Trophoblast cell (in vitro differentiated cells and primary cell): ENCODE measurements at regions not wholly inside any gene's neighbourhood (a gene's known extent, or its start where the extent isn't known, plus 50 kb on each side); places are given as distances from the start of the nearest gene placed in this dataset.

Experiments
- DNase-seq, 2 donors: peaks; one replicate each; pipeline ENCODE4 v3.0.0-alpha.2; 2016
- H2AFZ ChIP-seq: 2 replicates; pipeline ENCODE4 v1.6.1; 2013; ENCODE audit warnings: low read length, moderate library complexity, mild to moderate bottlenecking; ENCODE audit not compliant: insufficient read depth, poor library complexity
- H2AK5ac ChIP-seq: 2 replicates; pipeline ENCODE4 v1.6.1; 2013; ENCODE audit warnings: mild to moderate bottlenecking, low read length
- H2BK120ac ChIP-seq: 2 replicates; pipeline ENCODE4 v1.6.1; 2013; ENCODE audit warnings: low read length, mild to moderate bottlenecking, moderate library complexity; ENCODE audit not compliant: insufficient read depth, poor library complexity
- H2BK12ac ChIP-seq: 2 replicates; pipeline ENCODE4 v1.6.1; 2013; ENCODE audit warnings: mild to moderate bottlenecking, low read length, moderate library complexity
- H2BK5ac ChIP-seq: 2 replicates; pipeline ENCODE4 v1.6.1; 2013; ENCODE audit warnings: low read length, low read depth, moderate library complexity, mild to moderate bottlenecking; ENCODE audit not compliant: poor library complexity
- H3K14ac ChIP-seq: 2 replicates; pipeline ENCODE4 v1.6.1; 2013; ENCODE audit warnings: mild to moderate bottlenecking, low read length
- H3K18ac ChIP-seq: 2 replicates; pipeline ENCODE4 v1.6.1; 2013; ENCODE audit warnings: mild to moderate bottlenecking, low read length
- H3K23ac ChIP-seq: 2 replicates; pipeline ENCODE4 v1.6.1; 2013; ENCODE audit warnings: low read length
- H3K27ac ChIP-seq: 2 replicates; pipeline ENCODE4 v1.5.1; 2013; ENCODE audit warnings: low read depth, mild to moderate bottlenecking, inconsistent platforms, low read length, moderate library complexity
- H3K27me3 ChIP-seq: 2 replicates; pipeline ENCODE4 v1.6.1; 2013; ENCODE audit warnings: inconsistent platforms, mild to moderate bottlenecking, low read length, moderate library complexity; ENCODE audit not compliant: insufficient read depth
- H3K36me3 ChIP-seq, 2 experiments: 1 replicate in 1 of 2; 2 replicates in 1 of 2; pipeline ENCODE4 v1.6.1; 2013; ENCODE audit warnings: low read length in 2 of 2, mild to moderate bottlenecking in 2 of 2, moderate library complexity in 1 of 2; ENCODE audit not compliant: insufficient read depth in 2 of 2, control insufficient read depth in 1 of 2
- H3K4ac ChIP-seq: 2 replicates; pipeline ENCODE4 v1.6.1; 2013; ENCODE audit warnings: low read depth, mild to moderate bottlenecking, low read length, moderate library complexity
- H3K4me1 ChIP-seq, 2 experiments: 1 replicate in 1 of 2; 2 replicates in 1 of 2; pipeline ENCODE4 v1.6.1; 2013; ENCODE audit warnings: low read length in 2 of 2, mild to moderate bottlenecking in 2 of 2, moderate library complexity in 1 of 2; ENCODE audit not compliant: insufficient read depth in 2 of 2, control insufficient read depth in 1 of 2
- H3K4me2 ChIP-seq: 2 replicates; pipeline ENCODE4 v1.6.1; 2013; ENCODE audit warnings: inconsistent platforms, mild to moderate bottlenecking, low read length, moderate library complexity
- H3K4me3 ChIP-seq: 2 replicates; pipeline ENCODE4 v1.5.1; 2013; ENCODE audit warnings: mild to moderate bottlenecking, low read depth, low read length, inconsistent platforms
- H3K79me1 ChIP-seq: one replicate; pipeline ENCODE4 v1.6.1; 2013; ENCODE audit warnings: low read length
- H3K79me2 ChIP-seq: 2 replicates; pipeline ENCODE4 v1.6.1; 2013; ENCODE audit warnings: low read length, mild to moderate bottlenecking; ENCODE audit not compliant: control insufficient read depth, insufficient read depth, poor library complexity
- H3K9ac ChIP-seq: 2 replicates; pipeline ENCODE4 v1.6.1; 2013; ENCODE audit warnings: mild to moderate bottlenecking, low read length
- H3K9me3 ChIP-seq: 2 replicates; pipeline ENCODE4 v1.6.1; 2013; ENCODE audit warnings: low read depth, mild to moderate bottlenecking, control low read depth, inconsistent platforms, low read length; ENCODE audit not compliant: insufficient read depth
- H4K12ac ChIP-seq: 2 replicates; pipeline ENCODE4 v1.6.1; 2013; ENCODE audit warnings: low read depth, mild to moderate bottlenecking, low read length, moderate library complexity
- H4K8ac ChIP-seq: 2 replicates; pipeline ENCODE4 v1.6.1; 2013; ENCODE audit warnings: low read depth, mild to moderate bottlenecking, low read length, moderate library complexity
- H4K91ac ChIP-seq: one replicate; pipeline ENCODE4 v1.6.1; 2013; ENCODE audit warnings: low read depth, mild to moderate bottlenecking, low read length, moderate library complexity
- WGBS: extraction: QIAGEN DNeasy Blood & Tissue Kit; methylation state at CpG from one replicate; pipeline ENCODE4 v1.1.7; 2013; ENCODE audit warnings: missing lambda C conversion rate; ENCODE audit not compliant: insufficient read length, insufficient coverage; ENCODE audit errors: extremely low coverage; 5-methylcytosine and 5-hydroxymethylcytosine counted together

GRCh38 chr2:239853706-239854327 lies 171.3 kb downstream of the NDUFA10 start:
- Histone ChIP-seq H2AFZ (no peak overlapping the region), H3K23ac (no peak overlapping the region), H2BK12ac (no peak overlapping the region), H2BK120ac (no peak overlapping the region), H3K14ac (no peak overlapping the region), H3K36me3 (no peaks in the 10 kb centered on the region), H4K12ac (no peak overlapping the region), H3K4me3 (no peak overlapping the region), H3K27ac (no peak overlapping the region), H3K4me1 (no peaks in the 10 kb centered on the region), H4K8ac (no peak overlapping the region), H3K9me3 (peaks cover 20% of the 10 kb centered on the region), H3K9ac (no peak overlapping the region), H4K91ac (no peak overlapping the region), H3K18ac (no peak overlapping the region), H2AK5ac (no peak overlapping the region), H3K79me1 (no peaks in the 10 kb centered on the region), H3K79me2 (no peaks in the 10 kb centered on the region), H2BK5ac (no peak overlapping the region), H3K4ac (no peak overlapping the region), H3K4me2 (no peak overlapping the region), H3K27me3 (no peaks in the 10 kb centered on the region)
- no peak for DNase-seq
- no CpG with 5 or more reads among the region's 8 CpGs for WGBS

GRCh38 chr2:239853121-239853520 lies 172.0 kb downstream of the NDUFA10 start:
- no peaks in the 10 kb centered on the region for H3K4me1 ChIP-seq
- no peak overlapping the region for H3K4me2 ChIP-seq
- no peak overlapping the region for H4K12ac ChIP-seq
- no peaks in the 10 kb centered on the region for H3K27me3 ChIP-seq
- H2AFZ ChIP-seq, result no peak overlapping the region
- no peak overlapping the region for H3K23ac ChIP-seq
- H2BK5ac ChIP-seq, result no peak overlapping the region
- no peak overlapping the region for H3K4ac ChIP-seq
- no peak overlapping the region for H2BK120ac ChIP-seq
- no peak for DNase-seq
- no CpG with 5 or more reads among the region's 8 CpGs for WGBS
- H2AK5ac ChIP-seq, result no peak overlapping the region
- no peak overlapping the region for H2BK12ac ChIP-seq
- H3K79me2 ChIP-seq, result no peaks in the 10 kb centered on the region
- H3K36me3 ChIP-seq, result no peaks in the 10 kb centered on the region
- H4K8ac ChIP-seq, result no peak overlapping the region
- H4K91ac ChIP-seq, result no peak overlapping the region
- H3K9ac ChIP-seq, result no peak overlapping the region
- peaks cover 20% of the 10 kb centered on the region for H3K9me3 ChIP-seq
- no peaks in the 10 kb centered on the region for H3K79me1 ChIP-seq
- H3K18ac ChIP-seq, result no peak overlapping the region
- no peak overlapping the region for H3K27ac ChIP-seq
- no peak overlapping the region for H3K4me3 ChIP-seq
- H3K14ac ChIP-seq, result no peak overlapping the region

- no peak overlapping the region for H3K9ac ChIP-seq
- no peak overlapping the region for H2AK5ac ChIP-seq
- H3K36me3 ChIP-seq, result no peaks in the 10 kb centered on the region
- no peak overlapping the region for H3K27ac ChIP-seq
- no peaks in the 10 kb centered on the region for H3K27me3 ChIP-seq
- H4K91ac ChIP-seq, result no peak overlapping the region
- H3K14ac ChIP-seq, result no peak overlapping the region
- H3K4me3 ChIP-seq, result no peak overlapping the region
- no peak overlapping the region for H2BK5ac ChIP-seq
- no peak overlapping the region for H2BK12ac ChIP-seq
- peaks cover 15% of the 10 kb centered on the region for H3K9me3 ChIP-seq
- H3K79me1 ChIP-seq, result no peaks in the 10 kb centered on the region
- WGBS, result no CpG with 5 or more reads among the region's 7 CpGs
- no peak overlapping the region for H2BK120ac ChIP-seq
- no peak overlapping the region for H4K8ac ChIP-seq
- no peak overlapping the region for H3K23ac ChIP-seq
- no peaks in the 10 kb centered on the region for H3K79me2 ChIP-seq
- DNase-seq, result no peak
- H3K4me2 ChIP-seq, result no peak overlapping the region
- H3K4ac ChIP-seq, result no peak overlapping the region
- H3K4me1 ChIP-seq, result no peaks in the 10 kb centered on the region
- no peak overlapping the region for H2AFZ ChIP-seq
- H3K18ac ChIP-seq, result no peak overlapping the region
- H4K12ac ChIP-seq, result no peak overlapping the region
Observed at GRCh38 chr2:239852272-239852671, 172.9 kb downstream of the NDUFA10 start.

GRCh38 chr2:239846789-239847676 lies 178.1 kb downstream of the NDUFA10 start:
- WGBS, result no CpG with 5 or more reads among the region's 9 CpGs
- no peak overlapping the region for H4K91ac ChIP-seq
- H3K9ac ChIP-seq, result no peak overlapping the region
- H3K27ac ChIP-seq, result no peak overlapping the region
- H3K4me3 ChIP-seq, result no peak overlapping the region
- H3K36me3 ChIP-seq, result no peaks in the 10 kb centered on the region
- peaks cover 11% of the 10 kb centered on the region for H3K9me3 ChIP-seq
- no peak overlapping the region for H2AK5ac ChIP-seq
- H2AFZ ChIP-seq, result no peak overlapping the region
- H3K14ac ChIP-seq, result no peak overlapping the region
- H3K18ac ChIP-seq, result no peak overlapping the region
- H3K23ac ChIP-seq, result no peak overlapping the region
- no peak overlapping the region for H3K4me2 ChIP-seq
- H2BK120ac ChIP-seq, result no peak overlapping the region
- no peak for DNase-seq
- H3K27me3 ChIP-seq, result no peaks in the 10 kb centered on the region
- no peaks in the 10 kb centered on the region for H3K4me1 ChIP-seq
- H3K79me2 ChIP-seq, result no peaks in the 10 kb centered on the region
- no peak overlapping the region for H2BK5ac ChIP-seq
- H4K8ac ChIP-seq, result no peak overlapping the region
- H3K4ac ChIP-seq, result no peak overlapping the region
- H3K79me1 ChIP-seq, result no peaks in the 10 kb centered on the region
- H4K12ac ChIP-seq, result no peak overlapping the region
- no peak overlapping the region for H2BK12ac ChIP-seq
